MG63 (cell line): ENCODE measurements at regions not wholly inside any gene's neighbourhood (a gene's known extent, or its start where the extent isn't known, plus 50 kb on each side); places are given as distances from the start of the nearest gene placed in this dataset.
"Not testable (repeated sequence)": the region's sequence is repeated elsewhere in the genome, so short reads cannot be mapped to it uniquely, and the experiment has no call there.

Source experiments
- DNase-seq: peaks from one replicate; pipeline ENCODE4 v3.0.0-alpha.2; 2020
- H3K27me3 ChIP-seq: fragments of 250-450 bp; sonication (Bioruptor Pico); 2 replicates; pipeline ENCODE4 v1.5.1; 2020; ENCODE audit warnings: mild to moderate bottlenecking, moderate library complexity
- H3K36me3 ChIP-seq: fragments of 250-450 bp; sonication (Bioruptor Pico); 2 replicates; pipeline ENCODE4 v1.5.1; 2020; ENCODE audit warnings: mild to moderate bottlenecking, moderate library complexity
- H3K4me3 ChIP-seq: fragments of 250-450 bp; sonication (Bioruptor Pico); 2 replicates; pipeline ENCODE4 v1.5.1; 2020; ENCODE audit warnings: mild to moderate bottlenecking, moderate library complexity
- H3K9me3 ChIP-seq: fragments of 250-450 bp; sonication (Bioruptor Pico); 2 replicates; pipeline ENCODE4 v1.5.1; 2020; ENCODE audit warnings: mild to moderate bottlenecking, moderate library complexity

DNA sequence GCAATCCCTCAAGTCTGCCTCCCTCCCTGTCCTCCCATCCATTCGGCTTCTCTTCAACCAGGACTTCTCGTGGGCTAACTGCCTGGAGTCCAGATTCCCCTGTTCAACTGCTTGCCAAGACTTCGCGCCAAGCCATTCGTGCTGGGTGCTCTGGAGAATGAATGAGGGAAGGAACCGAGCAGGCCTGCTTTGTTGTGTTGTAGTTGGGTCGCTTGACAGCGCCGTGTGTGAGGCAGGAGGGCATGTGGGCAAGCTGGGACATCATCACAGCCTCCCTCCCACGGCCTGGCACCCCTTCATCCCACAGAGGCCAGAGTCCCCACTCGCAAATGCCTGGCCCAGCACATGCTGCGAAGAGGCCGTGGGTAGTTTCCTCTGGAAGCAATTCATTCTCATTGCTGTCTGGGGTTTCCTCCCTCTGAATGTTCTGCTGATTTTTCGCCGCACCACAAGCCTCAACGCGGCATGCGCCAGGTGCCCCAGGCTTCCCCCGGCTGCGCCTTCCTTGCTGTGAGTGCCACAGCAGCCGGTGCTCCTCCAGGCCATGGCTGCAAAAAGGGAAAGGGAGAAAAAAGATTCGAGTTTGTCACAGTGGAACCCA is 336.0 kb downstream of the QKI start:
- Histone ChIP-seq H3K9me3 (no peaks in the 10 kb centered on the region), H3K36me3 (no peaks in the 10 kb centered on the region), H3K4me3 (no peak overlapping the region), H3K27me3 (no peaks in the 10 kb centered on the region)
- DNase-seq = no peak

DNA sequence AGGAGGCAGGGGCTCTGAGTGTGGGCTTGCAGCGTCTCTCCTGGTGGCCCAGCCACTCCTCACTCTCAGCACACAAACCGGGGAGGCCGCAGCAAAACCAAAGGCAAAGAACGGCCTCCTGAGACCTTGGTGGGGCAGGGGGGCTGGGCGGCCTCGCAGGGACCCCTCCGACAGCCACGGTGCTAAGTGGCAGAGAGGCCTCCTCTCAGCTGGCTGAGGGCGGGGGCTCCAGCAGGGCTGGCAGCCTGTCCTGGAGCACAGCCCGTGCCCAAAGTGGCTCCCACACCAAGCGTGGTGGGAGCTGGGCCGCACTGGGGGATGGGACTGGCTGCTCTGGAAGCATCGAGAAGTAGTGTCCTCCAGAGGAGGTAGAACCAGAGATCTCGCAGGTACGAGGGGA is 334.4 kb downstream of the QKI start:
- no peak for DNase-seq
- Histone ChIP-seq H3K27me3 (no peaks in the 10 kb centered on the region), H3K9me3 (no peaks in the 10 kb centered on the region)

DNA sequence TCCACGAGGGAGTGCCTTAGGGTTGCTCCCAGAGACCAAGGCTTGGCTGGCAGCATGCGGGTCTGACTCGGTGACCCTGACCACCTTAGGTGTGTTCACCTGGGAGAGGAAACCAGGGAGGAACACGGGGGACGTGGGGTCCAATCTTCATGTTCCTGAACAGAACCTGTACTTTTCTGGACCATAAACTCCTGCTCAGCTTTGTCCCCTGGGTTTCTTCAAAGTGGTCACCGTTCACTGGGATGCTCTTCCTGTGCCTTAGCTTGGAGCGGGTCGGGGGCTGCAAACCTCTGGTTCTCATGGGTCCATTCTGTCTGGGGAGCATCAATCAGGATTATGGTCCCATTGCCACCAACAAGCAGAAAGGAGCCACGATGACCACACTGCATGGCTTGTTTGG is 333.5 kb downstream of the QKI start:
- H3K4me3 ChIP-seq = no peak overlapping the region
- H3K27me3 ChIP-seq = no peaks in the 10 kb centered on the region
- no peaks in the 10 kb centered on the region for H3K9me3 ChIP-seq
- H3K36me3 ChIP-seq = no peaks in the 10 kb centered on the region
- DNase-seq = no peak

More for the DNA sequence above, 334.4 kb downstream of the QKI start:
- H3K36me3 ChIP-seq = no peaks in the 10 kb centered on the region
- no peak overlapping the region for H3K4me3 ChIP-seq

DNA sequence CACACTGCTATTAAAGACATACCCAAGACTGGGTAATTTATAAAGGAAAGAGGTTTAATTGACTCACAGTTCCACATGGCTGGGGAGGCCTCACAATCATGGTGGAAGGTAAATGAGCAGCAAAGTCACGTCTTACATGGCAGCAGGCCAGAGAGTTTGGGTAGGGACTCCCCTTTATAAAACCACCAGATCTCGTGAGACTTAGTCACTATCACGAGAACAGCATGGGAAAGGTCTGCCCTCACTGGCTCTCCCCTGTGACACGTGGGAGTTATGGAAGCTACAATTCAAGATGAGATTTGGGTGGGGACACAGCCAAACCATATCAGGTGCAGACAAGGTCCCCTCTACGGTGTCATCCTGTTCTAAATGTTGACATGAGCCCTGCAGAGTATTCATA is 332.5 kb downstream of the QKI start:
- H3K27me3 ChIP-seq, DNase-seq, H3K9me3 ChIP-seq, H3K4me3 ChIP-seq, H3K36me3 ChIP-seq: not testable (repeated sequence)

DNA sequence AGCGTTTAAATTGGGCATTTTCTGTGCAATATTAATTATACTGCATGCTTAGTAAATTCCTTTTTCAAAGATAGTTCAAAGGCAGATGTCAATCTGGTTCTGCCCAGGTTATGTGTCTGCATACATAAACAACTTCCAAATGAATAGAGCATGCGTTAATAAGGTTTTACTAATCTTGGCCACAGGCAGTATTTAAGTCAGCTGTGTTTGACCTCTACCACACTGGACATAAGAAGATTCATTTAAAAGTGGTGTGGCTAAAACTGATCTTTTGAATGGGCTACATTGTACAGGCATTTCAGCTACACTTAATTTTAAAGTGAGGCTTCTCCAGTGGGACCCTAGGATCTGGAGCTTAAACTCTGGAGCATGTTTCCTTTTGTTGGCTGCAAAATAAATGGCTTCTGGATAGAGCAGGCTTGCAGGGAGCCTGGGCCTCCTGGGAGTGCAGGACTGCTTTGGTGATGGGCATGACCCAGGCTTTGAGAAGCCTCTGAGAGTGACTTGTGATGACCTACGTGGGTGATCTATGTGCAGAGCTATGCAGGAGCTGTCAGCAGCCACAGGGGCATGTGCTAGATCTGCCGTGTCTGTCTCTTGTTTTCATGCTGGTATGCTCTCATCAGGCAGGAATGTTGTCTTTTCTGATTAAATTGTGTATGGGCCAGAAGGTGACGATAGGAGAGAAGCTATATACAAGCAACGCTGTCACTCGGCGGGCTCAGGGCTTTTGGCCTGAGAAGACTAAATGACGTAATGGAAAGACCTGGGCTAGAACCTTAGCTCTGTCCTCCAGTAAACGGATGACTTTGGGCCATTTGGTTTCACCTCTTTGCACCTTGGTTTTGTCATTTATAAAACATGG is 331.2 kb downstream of the QKI start:
- H3K27me3 ChIP-seq = no peaks in the 10 kb centered on the region
- no peaks in the 10 kb centered on the region for H3K36me3 ChIP-seq
- H3K4me3 ChIP-seq = no peak overlapping the region
- peak; percentile 95 for DNase-seq
- H3K9me3 ChIP-seq = no peaks in the 10 kb centered on the region

DNA sequence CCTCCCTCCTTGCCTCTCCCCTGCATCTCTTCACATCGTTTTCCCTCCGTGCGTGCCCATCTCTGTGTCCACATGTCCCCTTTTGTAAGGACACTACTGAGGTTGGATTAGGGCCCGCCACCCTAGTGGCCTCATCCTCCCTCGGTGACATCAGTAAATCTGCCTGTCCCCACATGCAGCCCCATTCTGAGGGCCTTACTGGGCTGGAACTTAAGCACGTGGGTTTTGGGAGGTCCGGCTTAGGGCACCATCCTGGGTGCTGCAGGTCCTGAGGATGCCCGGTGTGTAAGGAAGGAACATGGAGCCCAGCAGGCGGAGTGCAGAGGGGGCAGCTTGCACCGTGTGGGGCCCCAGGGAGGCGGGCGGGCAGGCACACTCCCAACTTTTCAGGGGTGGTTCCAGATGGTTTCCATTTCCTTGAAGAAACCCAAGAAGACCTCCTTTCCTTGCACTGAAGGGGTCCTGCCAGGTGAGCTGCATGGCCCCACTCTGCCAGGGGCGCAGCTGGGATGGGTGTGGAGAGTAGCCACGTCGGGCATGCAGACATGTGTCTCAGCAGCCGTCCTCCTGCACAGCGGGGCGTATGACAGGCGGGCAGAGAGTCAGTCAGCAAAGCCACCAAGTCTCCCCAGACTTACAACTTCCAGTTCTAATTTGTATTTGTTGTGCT is 329.9 kb downstream of the QKI start:
- Histone ChIP-seq H3K27me3 (no peaks in the 10 kb centered on the region), H3K4me3 (no peak overlapping the region), H3K36me3 (no peaks in the 10 kb centered on the region), H3K9me3 (no peaks in the 10 kb centered on the region)
- no peak for DNase-seq

DNA sequence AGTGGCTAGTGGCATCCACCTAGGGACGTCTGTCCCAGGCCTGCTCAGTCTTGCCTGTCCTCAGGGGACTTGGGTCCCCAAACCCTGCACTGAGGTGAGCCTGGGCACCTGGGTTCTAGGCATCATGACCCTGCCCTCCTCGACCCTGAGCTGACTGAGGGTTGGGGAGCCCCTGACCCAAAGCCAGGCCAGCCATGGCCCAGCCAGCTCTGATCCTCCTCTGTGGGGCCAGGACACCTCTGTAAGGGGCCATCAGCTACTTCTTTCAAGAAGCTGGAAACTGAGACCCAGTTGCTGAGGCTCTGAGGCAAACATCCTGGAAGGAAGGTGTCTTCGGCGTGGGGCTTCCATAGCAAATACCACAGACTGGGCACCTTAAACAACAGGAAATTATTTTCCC is 329.3 kb downstream of the QKI start:
- no peak for DNase-seq
- H3K4me3 ChIP-seq = no peak overlapping the region
- H3K36me3 ChIP-seq = no peaks in the 10 kb centered on the region
- no peaks in the 10 kb centered on the region for H3K9me3 ChIP-seq
- H3K27me3 ChIP-seq = no peaks in the 10 kb centered on the region

DNA sequence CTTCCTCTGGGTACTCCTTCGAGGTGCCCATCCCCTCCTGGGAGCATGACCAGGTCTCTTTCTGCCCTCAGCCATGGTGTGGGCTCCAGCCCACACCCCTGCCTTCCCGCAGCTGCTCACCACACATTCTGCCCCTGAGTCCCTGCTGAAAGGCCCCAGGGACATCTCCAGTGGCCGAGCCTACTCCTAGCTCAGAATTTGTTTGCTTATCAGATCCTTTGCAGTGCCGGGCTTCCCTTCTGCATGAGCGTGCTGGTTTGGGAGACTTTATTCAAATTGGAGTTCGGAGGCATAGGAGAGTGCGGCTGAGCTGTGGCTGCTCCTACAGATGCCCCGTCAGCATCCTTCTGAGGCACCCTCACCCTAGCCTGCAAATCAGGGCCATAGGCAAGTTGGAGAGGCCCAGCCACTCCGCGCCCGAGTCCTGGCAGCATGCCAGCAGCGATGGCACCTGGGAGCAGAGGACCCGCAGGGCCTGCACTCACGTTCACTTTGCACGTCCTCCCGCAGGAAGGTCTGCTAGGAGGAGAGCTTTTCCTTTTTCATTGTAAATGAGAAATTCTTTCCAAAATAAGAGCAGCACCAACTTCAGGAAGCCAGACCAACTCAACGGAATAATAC is 327.3 kb downstream of the QKI start:
- H3K27me3 ChIP-seq = no peaks in the 10 kb centered on the region
- H3K9me3 ChIP-seq = no peaks in the 10 kb centered on the region
- no peak overlapping the region for H3K4me3 ChIP-seq
- no peaks in the 10 kb centered on the region for H3K36me3 ChIP-seq
- no peak for DNase-seq

DNA sequence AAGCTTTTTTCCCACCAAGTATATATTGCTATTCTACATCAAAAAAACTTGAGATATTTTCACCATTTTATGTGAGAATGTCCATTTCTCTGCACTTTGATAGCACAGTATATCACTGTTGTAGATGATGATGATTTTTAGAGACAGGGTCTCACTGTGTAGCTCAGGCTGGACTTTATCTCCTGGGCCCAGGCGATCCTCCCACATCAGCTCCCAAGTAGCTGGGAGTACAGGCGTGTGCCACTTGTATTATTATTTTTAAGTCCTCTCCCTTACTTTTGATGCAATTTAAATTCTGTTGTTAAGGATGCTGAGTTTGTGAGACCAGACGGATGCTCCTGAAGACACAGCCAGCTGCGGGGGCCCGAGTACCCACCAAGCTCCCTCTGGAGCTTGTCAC is 326.8 kb downstream of the QKI start:
- Histone ChIP-seq H3K36me3 (no peaks in the 10 kb centered on the region), H3K27me3 (no peaks in the 10 kb centered on the region), H3K9me3 (no peaks in the 10 kb centered on the region), H3K4me3 (no peak overlapping the region)
- DNase-seq = no peak

DNA sequence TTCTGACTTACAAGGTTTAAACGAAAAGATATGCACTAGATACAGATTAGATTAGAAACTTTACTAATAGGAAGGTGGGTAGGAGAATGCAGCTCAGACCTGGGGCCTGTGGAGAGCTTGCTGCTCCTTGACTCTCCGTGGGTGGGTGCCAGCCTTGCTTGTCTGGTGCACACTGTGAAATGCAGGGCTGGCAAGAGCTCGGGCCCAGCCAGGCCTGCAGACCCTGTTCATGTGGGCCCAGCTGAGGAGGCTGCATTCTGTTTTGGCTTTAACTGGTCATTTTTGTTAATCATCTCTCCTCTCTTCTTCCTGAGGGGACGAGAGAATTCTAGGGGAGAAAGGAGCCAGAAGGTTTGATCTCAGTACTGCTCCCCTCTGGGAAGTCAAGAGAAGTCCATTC is 325.4 kb downstream of the QKI start:
- DNase-seq = no peak
- no peaks in the 10 kb centered on the region for H3K9me3 ChIP-seq
- no peak overlapping the region for H3K4me3 ChIP-seq
- no peaks in the 10 kb centered on the region for H3K27me3 ChIP-seq
- H3K36me3 ChIP-seq = no peaks in the 10 kb centered on the region

DNA sequence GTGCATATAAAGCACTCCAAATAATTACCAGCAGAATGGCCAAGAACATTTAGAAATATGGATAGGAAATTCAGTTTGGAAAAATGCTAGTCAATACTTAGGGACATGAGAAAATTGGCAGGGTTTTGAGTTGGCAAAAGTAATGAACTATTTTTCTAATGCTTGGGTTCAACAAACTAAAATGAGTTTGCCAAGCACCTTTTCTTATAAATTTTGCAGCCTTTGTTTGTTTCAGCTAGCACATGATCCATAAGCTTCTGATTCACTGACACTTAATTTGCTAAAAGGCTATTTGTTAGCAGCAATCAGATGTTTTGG is 324.8 kb downstream of the QKI start:
- DNase-seq = no peak
- H3K9me3 ChIP-seq = no peaks in the 10 kb centered on the region
- no peaks in the 10 kb centered on the region for H3K27me3 ChIP-seq
- H3K4me3 ChIP-seq = no peak overlapping the region
- H3K36me3 ChIP-seq = no peaks in the 10 kb centered on the region

DNA sequence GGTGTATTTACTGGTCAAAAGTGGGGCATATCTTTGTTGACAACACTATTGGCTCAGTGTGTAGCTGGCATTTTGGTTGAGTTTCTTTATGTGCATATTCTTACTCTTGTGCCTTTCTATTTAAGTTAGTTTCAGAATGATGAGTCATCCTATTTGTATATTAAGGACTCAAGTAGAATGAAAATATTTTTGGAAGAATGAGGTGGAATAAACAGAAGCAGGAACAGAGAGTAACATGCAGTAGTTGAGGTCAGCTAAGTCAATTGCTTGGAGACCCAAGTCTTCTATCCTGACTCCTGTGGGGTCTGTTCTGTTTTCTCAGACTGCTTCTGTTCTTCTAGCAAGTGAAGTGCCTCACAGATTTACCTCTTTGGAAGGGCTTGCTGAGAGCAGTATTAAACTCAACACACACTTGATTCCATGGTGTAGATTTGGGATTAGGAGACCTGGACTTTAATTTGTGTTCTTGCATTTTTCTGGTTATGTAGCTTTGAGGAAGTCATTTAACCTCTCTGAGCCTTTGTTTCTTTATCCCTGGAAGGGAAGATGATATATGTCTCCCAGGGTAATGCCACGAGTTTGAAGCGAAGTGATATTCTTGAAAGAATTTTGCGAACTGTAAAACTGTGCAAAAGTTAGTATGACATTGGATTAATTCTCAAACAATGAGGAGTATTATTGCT is 324.3 kb downstream of the QKI start:
- H3K9me3 ChIP-seq = no peaks in the 10 kb centered on the region
- no peak for DNase-seq
- H3K4me3 ChIP-seq = no peak overlapping the region
- no peaks in the 10 kb centered on the region for H3K36me3 ChIP-seq
- H3K27me3 ChIP-seq = no peaks in the 10 kb centered on the region

DNA sequence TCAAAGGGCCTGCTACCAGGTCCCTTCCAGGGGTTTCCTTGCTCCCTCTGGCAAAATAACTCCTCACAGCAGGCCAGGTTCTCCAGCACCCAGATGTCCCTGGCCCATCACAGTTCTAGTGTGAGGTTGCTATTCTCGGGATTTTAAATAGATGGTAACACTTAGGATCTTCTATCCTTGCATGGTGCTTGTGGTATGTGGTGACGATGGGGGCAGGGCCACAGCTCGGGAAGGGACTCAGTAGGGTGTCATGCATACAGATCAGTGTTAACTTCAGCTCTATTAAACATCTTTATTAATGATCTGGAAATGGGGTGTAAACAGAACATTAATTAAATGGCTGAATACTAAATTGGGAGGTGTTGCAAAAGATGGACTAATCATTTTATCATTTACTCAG is 323.8 kb downstream of the QKI start:
- no peaks in the 10 kb centered on the region for H3K9me3 ChIP-seq
- H3K27me3 ChIP-seq = no peaks in the 10 kb centered on the region
- H3K4me3 ChIP-seq = no peak overlapping the region
- no peaks in the 10 kb centered on the region for H3K36me3 ChIP-seq
- DNase-seq = no peak

DNA sequence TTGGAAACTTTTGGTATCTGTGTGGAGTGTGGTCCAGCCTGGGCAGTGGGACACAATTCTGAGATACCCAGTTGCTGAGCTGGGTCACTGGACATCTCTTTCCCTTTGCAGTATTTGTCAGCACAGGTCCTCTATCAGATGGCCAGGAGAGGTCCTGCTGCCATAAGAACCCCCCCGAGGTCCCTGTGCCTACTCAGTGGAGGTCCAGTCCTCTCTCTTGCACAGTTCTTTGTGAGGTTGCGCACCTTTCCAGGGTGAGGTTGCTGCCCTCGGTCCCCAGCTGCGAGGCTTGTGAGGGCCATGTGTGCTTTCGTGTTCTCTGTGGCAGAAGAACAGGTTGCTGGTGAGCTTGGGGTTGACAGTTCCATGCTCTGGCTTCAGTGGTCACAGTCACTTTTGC is 320.6 kb downstream of the QKI start:
- no peak for DNase-seq
- no peaks in the 10 kb centered on the region for H3K9me3 ChIP-seq
- H3K27me3 ChIP-seq = no peaks in the 10 kb centered on the region
- H3K36me3 ChIP-seq = no peaks in the 10 kb centered on the region
- no peak overlapping the region for H3K4me3 ChIP-seq

DNA sequence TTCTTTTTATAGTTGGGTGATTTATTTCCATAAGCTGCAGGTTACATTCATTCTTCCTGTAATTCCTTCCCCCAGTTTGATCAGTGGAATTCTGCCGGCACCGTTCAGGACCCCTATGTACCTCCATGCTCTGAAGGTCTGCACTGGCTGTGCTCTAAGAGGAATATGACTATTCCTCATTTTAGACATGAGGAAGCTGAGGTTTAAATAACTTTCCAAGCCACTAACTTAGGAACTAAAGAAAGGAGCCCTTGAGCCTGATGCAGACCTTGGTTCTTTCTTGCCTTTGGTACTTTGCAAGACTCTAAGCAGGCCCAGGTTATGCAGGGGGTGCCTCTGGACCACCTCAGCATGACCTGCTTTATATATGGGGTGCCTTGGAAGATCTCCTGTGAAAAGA is 318.5 kb downstream of the QKI start:
- Histone ChIP-seq H3K9me3 (no peaks in the 10 kb centered on the region), H3K27me3 (no peaks in the 10 kb centered on the region), H3K36me3 (no peaks in the 10 kb centered on the region), H3K4me3 (no peak overlapping the region)
- DNase-seq = no peak

DNA sequence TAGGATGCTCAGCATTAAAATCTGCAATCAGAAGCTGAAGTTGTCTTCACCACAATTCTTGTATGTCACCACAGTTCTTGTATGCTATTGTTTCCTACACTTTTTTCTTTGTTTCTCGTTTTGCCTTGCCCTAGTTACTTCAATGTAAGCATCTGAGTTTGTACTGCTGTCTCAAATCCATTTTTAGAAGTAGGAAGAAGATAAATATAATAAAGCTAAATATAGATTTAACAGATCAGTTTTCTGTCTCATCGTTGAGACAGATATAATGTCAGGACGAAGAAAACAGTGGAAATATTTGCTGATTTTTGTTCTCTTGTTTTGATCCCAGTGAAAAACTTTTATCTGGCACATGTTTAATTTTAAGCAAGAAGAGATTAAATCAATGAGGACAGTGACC is 318.0 kb downstream of the QKI start:
- H3K27me3 ChIP-seq = no peaks in the 10 kb centered on the region
- H3K9me3 ChIP-seq = no peaks in the 10 kb centered on the region
- no peak for DNase-seq
- H3K36me3 ChIP-seq = no peaks in the 10 kb centered on the region
- H3K4me3 ChIP-seq = no peak overlapping the region

DNA sequence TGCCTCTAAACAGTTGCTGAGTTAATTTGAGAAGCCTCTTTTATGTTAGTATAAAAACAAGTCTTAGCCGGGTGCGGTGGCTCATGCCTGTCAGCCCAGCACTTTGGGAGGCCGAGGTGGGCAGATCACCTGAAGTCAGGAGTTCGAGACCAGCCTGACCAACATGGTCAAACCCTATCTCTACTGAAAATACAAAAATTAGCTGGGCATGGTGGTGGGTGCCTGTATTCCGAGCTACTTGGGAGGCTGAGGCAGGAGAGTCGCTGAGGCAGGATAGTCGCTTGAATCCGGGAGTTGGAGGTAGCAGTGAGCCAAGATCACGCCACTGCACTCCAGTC is 317.5 kb downstream of the QKI start:
- H3K27me3 ChIP-seq, H3K4me3 ChIP-seq, H3K36me3 ChIP-seq, H3K9me3 ChIP-seq, DNase-seq: not testable (repeated sequence)
